Right lobe of liver (tissue), 6 donors: ENCODE measurements at regions not wholly inside any gene's neighbourhood (a gene's known extent, or its start where the extent isn't known, plus 50 kb on each side); places are given as distances from the start of the nearest gene placed in this dataset.
"Not testable (repeated sequence)": the region's sequence is repeated elsewhere in the genome, so short reads cannot be mapped to it uniquely, and the experiment has no call there.

Source experiments
- ATAC-seq, 4 donors: fragments of 200-7000 bp; cut with Tn5 transposase; one replicate each; pipeline ENCODE4 v1.9.1; 2020; ENCODE audit warnings: mild to moderate bottlenecking in 4 of 4, moderate library complexity in 4 of 4
- DNase-seq, 3 donors: peaks; one replicate each; pipeline ENCODE4 v3.0.0-alpha.2; 2020
- H3K27ac ChIP-seq, 3 donors: fragments of 200-600 bp; one replicate each; pipeline ENCODE4 v1.8.0; 2022
- H3K27me3 ChIP-seq, 2 donors: fragments of 200-600 bp; one replicate each; pipeline ENCODE4 v1.8.0; 2022
- H3K36me3 ChIP-seq, 4 donors: fragments of 200-600 bp; sonication (generic) in 1 of 4; one replicate each; pipeline versions ENCODE4 v1.5.1 to v1.8.0; 2017 to 2022; ENCODE audit warnings: control low read depth in 1 of 4
- H3K4me1 ChIP-seq, 4 donors: fragments of 200-600 bp; sonication (generic) in 1 of 4; one replicate each; pipeline versions ENCODE4 v1.5.1 to v1.8.0; 2017 to 2022; ENCODE audit warnings: control low read depth in 1 of 4
- H3K4me3 ChIP-seq, 3 donors: fragments of 200-600 bp; one replicate each; pipeline ENCODE4 v1.8.0; 2022
- H3K9me3 ChIP-seq, 4 donors: fragments of 200-600 bp; sonication (generic) in 1 of 4; one replicate each; pipeline versions ENCODE4 v1.5.1 to v1.8.0; 2017 to 2022; ENCODE audit warnings: control low read depth in 1 of 4
- POLR2A ChIP-seq: fragments of 450-650 bp; IDR thresholded peaks from one replicate; pipeline ENCODE4 v1.6.1; 2017; ENCODE audit warnings: antibody characterized with exemption, mild to moderate bottlenecking
- WGBS: methylation state at CpG from one replicate; pipeline ENCODE4 v1.1.6; 2018; ENCODE audit warnings: low coverage, low lambda C conversion rate; ENCODE audit not compliant: insufficient coverage; ENCODE audit errors: missing lambda C conversion rate; 5-methylcytosine and 5-hydroxymethylcytosine counted together
- intact Hi-C, 2 donors: fragments of 100-400 bp; cut with DNase I; formaldehyde crosslinking; loops; one replicate each; pipeline versions ENCODE4 v1.11.2 to v1.14.1; 2022
- TF ChIP-seq, protein P1 (sequence below), 4 donors: fragments of 200-600 bp in 3 of 4; fragments of 450-650 bp in 1 of 4; IDR thresholded peaks; one replicate each; pipeline versions ENCODE4 v1.5.1 to v1.8.0; 2016 to 2022; ENCODE audit warnings: antibody characterized with exemption in 4 of 4, mild to moderate bottlenecking in 2 of 4
- donor health status: DM: no; HTN: yes; CAD: no.
- donor health status: DM: no; HTN: no; CAD: no.
- donor health status: DM: no; HTN: no; CAD: no.
- donor health status: DM: no; HTN: yes; CAD: no.
- donor health status: DM: no; HTN: yes; CAD: no.

DNA sequence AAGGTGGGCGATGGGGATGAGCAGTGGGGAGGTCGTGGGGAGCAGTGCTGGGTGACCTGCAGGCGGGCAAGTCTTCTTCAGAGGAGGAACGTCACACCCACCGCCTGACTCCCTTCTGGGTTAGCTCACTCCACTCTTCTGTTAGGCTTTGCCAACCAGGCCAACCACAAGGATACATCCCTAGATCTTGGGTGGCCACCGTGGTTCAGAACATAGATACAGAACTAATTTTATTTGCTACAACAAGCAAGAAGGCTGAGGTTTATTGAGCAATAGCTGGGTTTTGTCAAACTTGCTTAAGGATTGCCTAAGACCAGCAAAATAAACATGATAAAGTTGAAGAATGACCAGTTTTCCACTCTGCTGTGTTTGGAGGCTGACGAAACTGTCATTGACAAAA is 109.4 kb downstream of the DACT1 start:
- Histone ChIP-seq H3K9me3 (no peaks in the 10 kb centered on the region), H3K27ac (no peak overlapping the region), H3K4me1 (peaks cover 0 to 14% (median 2%) of the 10 kb centered on the region in 4 donors), H3K4me3 (no peak overlapping the region), H3K27me3 (no peaks in the 10 kb centered on the region), H3K36me3 (no peaks in the 10 kb centered on the region)
- intact Hi-C loops: no loop called here
- DNase-seq (peak in 2 of 3 donors; percentile 39 to 55), ATAC-seq (peak; percentile 42 to 78 (median 54))
- 29% methylated on average over 4 of the region's 7 CpGs for WGBS
- TF ChIP-seq, protein P1, sequence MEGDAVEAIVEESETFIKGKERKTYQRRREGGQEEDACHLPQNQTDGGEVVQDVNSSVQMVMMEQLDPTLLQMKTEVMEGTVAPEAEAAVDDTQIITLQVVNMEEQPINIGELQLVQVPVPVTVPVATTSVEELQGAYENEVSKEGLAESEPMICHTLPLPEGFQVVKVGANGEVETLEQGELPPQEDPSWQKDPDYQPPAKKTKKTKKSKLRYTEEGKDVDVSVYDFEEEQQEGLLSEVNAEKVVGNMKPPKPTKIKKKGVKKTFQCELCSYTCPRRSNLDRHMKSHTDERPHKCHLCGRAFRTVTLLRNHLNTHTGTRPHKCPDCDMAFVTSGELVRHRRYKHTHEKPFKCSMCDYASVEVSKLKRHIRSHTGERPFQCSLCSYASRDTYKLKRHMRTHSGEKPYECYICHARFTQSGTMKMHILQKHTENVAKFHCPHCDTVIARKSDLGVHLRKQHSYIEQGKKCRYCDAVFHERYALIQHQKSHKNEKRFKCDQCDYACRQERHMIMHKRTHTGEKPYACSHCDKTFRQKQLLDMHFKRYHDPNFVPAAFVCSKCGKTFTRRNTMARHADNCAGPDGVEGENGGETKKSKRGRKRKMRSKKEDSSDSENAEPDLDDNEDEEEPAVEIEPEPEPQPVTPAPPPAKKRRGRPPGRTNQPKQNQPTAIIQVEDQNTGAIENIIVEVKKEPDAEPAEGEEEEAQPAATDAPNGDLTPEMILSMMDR (IDR thresholded peaks at IDR 0.05): no peak
- TF ChIP-seq POLR2A: no peak

DNA sequence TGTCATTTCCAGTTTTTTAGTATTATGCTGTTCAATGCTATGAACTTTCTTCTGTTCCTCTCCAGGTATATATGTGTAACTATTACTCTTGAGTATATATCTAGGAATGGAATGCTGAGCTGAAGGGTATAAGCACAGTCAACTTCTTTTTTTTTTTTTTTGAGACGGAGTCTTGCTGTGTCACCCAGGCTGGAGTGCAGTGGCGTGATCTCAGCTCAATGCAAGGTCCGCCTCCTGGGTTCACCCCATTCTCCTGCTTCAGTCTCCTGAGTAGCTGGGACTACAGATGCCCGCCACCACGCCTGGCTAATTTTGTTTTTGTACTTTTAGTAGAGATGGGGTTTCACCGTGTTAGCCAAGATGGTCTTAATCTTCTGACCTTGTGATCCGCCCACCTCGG is 110.5 kb downstream of the DACT1 start:
- H3K27ac ChIP-seq, H3K27me3 ChIP-seq, H3K36me3 ChIP-seq, H3K9me3 ChIP-seq, H3K4me3 ChIP-seq, intact Hi-C loops, DNase-seq, ATAC-seq: not testable (repeated sequence)
- peaks cover 0 to 24% (median 7%) of the 10 kb centered on the region in 4 donors for H3K4me1 ChIP-seq
- WGBS: 81% methylated on average over 5 of the region's 8 CpGs

- WGBS: 49% methylated on average over 5 of the region's 5 CpGs
- Histone ChIP-seq H3K36me3 (no peaks in the 10 kb centered on the region), H3K4me1 (peaks cover 0 to 24% (median 12%) of the 10 kb centered on the region in 4 donors), H3K27ac (peak overlapping the region in 1 of 3 donors; percentile 1), H3K4me3 (no peak overlapping the region), H3K9me3 (no peaks in the 10 kb centered on the region), H3K27me3 (no peaks in the 10 kb centered on the region)
- intact Hi-C loops: no loop called here
- DNase-seq (no peak), ATAC-seq (peak in 3 of 4 donors; percentile 16 to 43 (median 26))
- TF ChIP-seq, protein P1 (IDR thresholded peaks at IDR 0.05): no peak
- TF ChIP-seq POLR2A: no peak
Measured at GRCh38 chr14:58749066-58749669, 111.4 kb downstream of the DACT1 start.

GRCh38 chr14:58750321-58751269 is 112.8 kb downstream of the DACT1 start:
- DNase-seq: no peak
- peaks cover 0 to 30% (median 12%) of the 10 kb centered on the region in 4 donors for H3K4me1 ChIP-seq
- WGBS: 47% methylated on average over 3 of the region's 9 CpGs

More at GRCh38 chr14:58750321-58751269, 112.8 kb downstream of the DACT1 start:
- Histone ChIP-seq H3K9me3 (no peaks in the 10 kb centered on the region), H3K4me3 (no peak overlapping the region), H3K36me3 (no peaks in the 10 kb centered on the region), H3K27me3 (no peaks in the 10 kb centered on the region), H3K27ac (no peak overlapping the region)
- intact Hi-C loops: no loop called here
- no peak for ATAC-seq
- TF ChIP-seq, protein P1 (IDR thresholded peaks at IDR 0.05): no peak
- no peak for TF ChIP-seq POLR2A
